Brain microvascular endothelial cell (primary cell): ENCODE measurements at regions not wholly inside any gene's neighbourhood (a gene's known extent, or its start where the extent isn't known, plus 50 kb on each side); places are given as distances from the start of the nearest gene placed in this dataset.
"Not testable (repeated sequence)": the region's sequence is repeated elsewhere in the genome, so short reads cannot be mapped to it uniquely, and the experiment has no call there.

Source experiments
- DNase-seq: peaks from one replicate; pipeline ENCODE4 v3.0.0-alpha.2; 2020
- H3K27ac ChIP-seq: fragments of 250-450 bp; sonication (Bioruptor Pico); 2 replicates; pipeline ENCODE4 v1.5.1; 2020; ENCODE audit warnings: mild to moderate bottlenecking, moderate library complexity
- H3K27me3 ChIP-seq: fragments of 250-450 bp; sonication (Bioruptor Pico); replicated peaks from 2 replicates; pipeline ENCODE4 v1.5.1; 2020; ENCODE audit warnings: mild to moderate bottlenecking
- H3K36me3 ChIP-seq: fragments of 250-450 bp; sonication (Bioruptor Pico); replicated peaks from 2 replicates; pipeline ENCODE4 v1.5.1; 2020; ENCODE audit warnings: mild to moderate bottlenecking
- H3K4me3 ChIP-seq: 2 replicates; pipeline ENCODE4 v1.5.1; 2011; ENCODE audit warnings: low read depth, mild to moderate bottlenecking, control low read depth, low read length, moderate library complexity
- in situ Hi-C: cut with HindIII; loops from 2 replicates; pipeline ENCODE4 v1.10.0; 2017; ENCODE audit warnings: low sequenced_read_pairs, low pct_ligation_motif_present
- TF ChIP-seq, protein P1 (sequence below): IDR thresholded peaks from 2 replicates; pipeline ENCODE4 v1.5.1; 2011; ENCODE audit warnings: low read depth, mild to moderate bottlenecking, moderate library complexity, low read length, control low read depth, inconsistent platforms; ENCODE audit errors: missing control alignments

GRCh38 chr18:5830902-5831301 lies 64.4 kb downstream of the TMEM200C start:
- H3K36me3 ChIP-seq, H3K27me3 ChIP-seq, DNase-seq, H3K27ac ChIP-seq, in situ Hi-C loops, H3K4me3 ChIP-seq: not testable (repeated sequence)

- TF ChIP-seq, protein P1, sequence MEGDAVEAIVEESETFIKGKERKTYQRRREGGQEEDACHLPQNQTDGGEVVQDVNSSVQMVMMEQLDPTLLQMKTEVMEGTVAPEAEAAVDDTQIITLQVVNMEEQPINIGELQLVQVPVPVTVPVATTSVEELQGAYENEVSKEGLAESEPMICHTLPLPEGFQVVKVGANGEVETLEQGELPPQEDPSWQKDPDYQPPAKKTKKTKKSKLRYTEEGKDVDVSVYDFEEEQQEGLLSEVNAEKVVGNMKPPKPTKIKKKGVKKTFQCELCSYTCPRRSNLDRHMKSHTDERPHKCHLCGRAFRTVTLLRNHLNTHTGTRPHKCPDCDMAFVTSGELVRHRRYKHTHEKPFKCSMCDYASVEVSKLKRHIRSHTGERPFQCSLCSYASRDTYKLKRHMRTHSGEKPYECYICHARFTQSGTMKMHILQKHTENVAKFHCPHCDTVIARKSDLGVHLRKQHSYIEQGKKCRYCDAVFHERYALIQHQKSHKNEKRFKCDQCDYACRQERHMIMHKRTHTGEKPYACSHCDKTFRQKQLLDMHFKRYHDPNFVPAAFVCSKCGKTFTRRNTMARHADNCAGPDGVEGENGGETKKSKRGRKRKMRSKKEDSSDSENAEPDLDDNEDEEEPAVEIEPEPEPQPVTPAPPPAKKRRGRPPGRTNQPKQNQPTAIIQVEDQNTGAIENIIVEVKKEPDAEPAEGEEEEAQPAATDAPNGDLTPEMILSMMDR: no peak
- in situ Hi-C loops: no loop called here
- no peak overlapping the region for H3K27ac ChIP-seq
- H3K27me3 ChIP-seq: no peaks in the 10 kb centered on the region
- no peak for DNase-seq
- H3K4me3 ChIP-seq: no peak overlapping the region
- no peaks in the 10 kb centered on the region for H3K36me3 ChIP-seq
Measured at GRCh38 chr18:5828913-5829312, 66.4 kb downstream of the TMEM200C start.

DNA sequence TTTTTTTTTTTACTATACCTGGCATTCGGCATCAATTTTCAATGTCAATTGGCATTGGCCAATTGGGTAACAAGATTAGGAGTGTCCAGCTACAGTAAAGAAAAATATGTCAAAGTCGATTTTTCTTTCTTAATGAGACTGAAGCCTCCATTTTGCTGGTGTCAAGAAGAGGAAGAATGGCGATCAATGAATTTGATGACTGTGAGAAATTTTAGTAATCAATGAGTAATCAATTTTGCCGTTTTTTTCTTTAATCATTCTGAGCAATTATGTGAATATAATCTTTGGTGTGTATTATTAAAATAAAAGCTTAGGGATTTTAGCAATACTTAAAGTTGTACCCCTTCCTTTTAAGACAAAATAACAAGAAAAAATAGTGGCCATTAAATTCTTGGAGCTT lies 69.7 kb downstream of the TMEM200C start:
- Histone ChIP-seq H3K27ac (no peak overlapping the region), H3K36me3 (no peaks in the 10 kb centered on the region), H3K4me3 (no peak overlapping the region), H3K27me3 (no peaks in the 10 kb centered on the region)
- no peak for DNase-seq
- in situ Hi-C loops: no loop called here
- TF ChIP-seq, protein P1: no peak

DNA sequence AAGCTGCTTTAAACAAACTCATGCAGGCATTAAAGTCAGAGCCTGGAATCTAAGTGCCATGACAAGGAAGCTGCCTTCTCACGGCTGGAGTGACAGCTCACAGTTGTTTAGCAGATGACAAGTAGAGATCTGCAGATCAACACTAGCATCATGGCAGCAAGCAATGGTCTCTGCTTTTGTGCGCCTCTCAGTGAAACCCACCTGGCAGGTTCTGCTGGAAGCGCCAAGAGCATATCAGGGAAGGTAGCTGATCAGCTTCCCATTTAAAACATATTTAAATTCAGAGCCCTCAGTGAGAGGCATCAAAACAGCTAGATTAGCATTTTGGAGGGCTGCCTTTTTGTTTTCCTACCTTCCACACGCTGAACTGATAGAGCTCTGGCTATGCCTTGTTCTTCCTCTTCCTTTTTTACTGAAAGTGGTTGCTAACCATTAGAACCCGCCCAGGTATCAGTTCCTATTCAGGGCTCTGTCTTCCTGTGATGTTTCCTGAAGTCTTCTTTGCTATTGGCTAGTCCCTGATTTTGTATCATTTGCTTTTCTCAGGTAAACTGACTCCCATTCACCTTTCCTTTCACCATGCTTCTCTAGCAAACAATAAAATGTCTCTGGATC lies 70.8 kb downstream of the TMEM200C start:
- in situ Hi-C loops: no loop called here

GRCh38 chr18:5817816-5818215 lies 77.5 kb downstream of the TMEM200C start:
- no peak for DNase-seq
- Histone ChIP-seq H3K27ac (no peak overlapping the region), H3K36me3 (no peaks in the 10 kb centered on the region), H3K27me3 (no peaks in the 10 kb centered on the region), H3K4me3 (no peak overlapping the region)
- in situ Hi-C loops: no loop called here
- TF ChIP-seq, protein P1: no peak

More for the DNA sequence above, 70.8 kb downstream of the TMEM200C start:
- TF ChIP-seq, protein P1: no peak
- H3K4me3 ChIP-seq: no peak overlapping the region
- DNase-seq: no peak
- H3K36me3 ChIP-seq: no peaks in the 10 kb centered on the region
- H3K27me3 ChIP-seq: no peaks in the 10 kb centered on the region
- no peak overlapping the region for H3K27ac ChIP-seq

GRCh38 chr18:5806860-5807259 lies 88.5 kb downstream of the TMEM200C start:
- Histone ChIP-seq H3K27me3 (no peaks in the 10 kb centered on the region), H3K36me3 (no peaks in the 10 kb centered on the region), H3K27ac (no peak overlapping the region), H3K4me3 (no peak overlapping the region)
- in situ Hi-C loops: no loop called here
- TF ChIP-seq, protein P1: no peak
- DNase-seq: no peak
